OCI-LY7 (cell line): ENCODE measurements at regions not wholly inside any gene's neighbourhood (a gene's known extent, or its start where the extent isn't known, plus 50 kb on each side); places are given as distances from the start of the nearest gene placed in this dataset.

Experiments used
- BruUV-seq: library from RNA; stranded (reverse); fragments of 400-500 nt; replicated peaks from 2 replicates; lab custom pipeline; 2021; lab: Mats Ljungman, UMichigan
- CTCF ChIA-PET: fragments of 300-600 bp; sonication (Branson Sonifier 250); formaldehyde crosslinking; loops from one replicate; lab custom pipeline; 2022; ENCODE audit warnings: antibody characterized with exemption; ENCODE audit not compliant: unreplicated experiment; lab: Charles Lee
- POLR2A ChIA-PET: fragments of 300-600 bp; sonication (Branson Sonifier 250); formaldehyde crosslinking; loops from one replicate; lab custom pipeline; 2022; ENCODE audit warnings: antibody characterized with exemption; lab: Charles Lee
- DNase-seq: peaks from one replicate; pipeline ENCODE4 v3.0.0-alpha.2; 2015; ENCODE audit warnings: low spot score
- H2AFZ ChIP-seq: fragments of 200-600 bp; sonication (generic), shearing (Covaris generic); 2 replicates; pipeline ENCODE4 v1.6.1; 2014; ENCODE audit warnings: mild to moderate bottlenecking, antibody characterized with exemption, low read length, moderate library complexity
- H3K27ac ChIP-seq: fragments of 200-600 bp; sonication (generic); 2 replicates; pipeline ENCODE4 v1.5.1; 2014; ENCODE audit warnings: mixed run types, low read depth, mild to moderate bottlenecking, moderate library complexity, low read length, inconsistent platforms; ENCODE audit not compliant: poor library complexity, severe bottlenecking
- H3K36me3 ChIP-seq: fragments of 200-600 bp; sonication (generic); 2 replicates; pipeline ENCODE4 v1.6.1; 2014; ENCODE audit warnings: mild to moderate bottlenecking, antibody characterized with exemption, low read length, moderate library complexity, mixed read lengths; ENCODE audit not compliant: insufficient read depth
- H3K4me1 ChIP-seq: fragments of 200-600 bp; sonication (generic); 2 replicates; pipeline ENCODE4 v1.5.1; 2014; ENCODE audit warnings: mild to moderate bottlenecking, low read length; ENCODE audit not compliant: insufficient read depth, poor library complexity, severe bottlenecking
- H3K4me2 ChIP-seq: fragments of 200-600 bp; sonication (generic); 2 replicates; pipeline ENCODE4 v1.6.1; 2014; ENCODE audit warnings: mild to moderate bottlenecking, low read length
- H3K4me3 ChIP-seq: fragments of 200-600 bp; sonication (generic); 2 replicates; pipeline ENCODE4 v1.5.1; 2014; ENCODE audit warnings: mild to moderate bottlenecking, low read depth, low read length; ENCODE audit not compliant: poor library complexity, severe bottlenecking
- H3K79me2 ChIP-seq: fragments of 200-600 bp; sonication (generic); 2 replicates; pipeline ENCODE4 v1.6.1; 2016; ENCODE audit warnings: low read depth, mild to moderate bottlenecking, low read length, moderate library complexity, mixed read lengths; ENCODE audit not compliant: insufficient read depth
- H3K9me2 ChIP-seq: fragments of 200-600 bp; sonication (generic); 2 replicates; pipeline ENCODE4 v1.6.1; 2016; ENCODE audit warnings: mild to moderate bottlenecking, low read length, mixed read lengths; ENCODE audit not compliant: insufficient read depth
- H3K9me3 ChIP-seq: fragments of 200-600 bp; sonication (generic); 2 replicates; pipeline ENCODE4 v1.6.1; 2014; ENCODE audit warnings: mild to moderate bottlenecking, mixed run types, low read length, mixed read lengths
- H4K20me1 ChIP-seq: fragments of 200-600 bp; sonication (generic); 2 replicates; pipeline ENCODE4 v1.6.1; 2014; ENCODE audit warnings: mild to moderate bottlenecking, antibody characterized with exemption, low read length, moderate library complexity, mixed read lengths; ENCODE audit not compliant: insufficient read depth
- EZH2phosphoT487 ChIP-seq: fragments of 200-600 bp; sonication (generic); IDR thresholded peaks from 2 replicates; pipeline ENCODE4 v1.6.1; 2018; ENCODE audit warnings: low read depth, borderline replicate concordance, mild to moderate bottlenecking, mixed run types, antibody characterized with exemption, low read length, moderate library complexity, mixed read lengths
- intact Hi-C: fragments of 100-400 bp; cut with micrococcal nuclease; formaldehyde crosslinking; loops from one replicate; pipeline ENCODE4 v1.10.0; 2022; ENCODE audit not compliant: unreplicated experiment
- TF ChIP-seq, protein P1 (sequence below): fragments of 200-600 bp; sonication (generic); conservative IDR thresholded peaks from 2 replicates; pipeline ENCODE4 v1.5.1; 2014; ENCODE audit warnings: mild to moderate bottlenecking, antibody characterized with exemption, low read length, moderate library complexity, mixed read lengths

- no peaks in the 10 kb centered on the region for H3K9me2 ChIP-seq
- intact Hi-C loops, result no loop called here
Measured at GRCh38 chr13:72566526-72566925, 160.9 kb downstream of the MZT1 start.

GRCh38 chr13:72565893-72566292 is 161.5 kb downstream of the MZT1 start:
- no TSS peak for BruUV-seq
- POLR2A ChIA-PET, result no interaction called here
- Histone ChIP-seq H3K9me2 (no peaks in the 10 kb centered on the region), H3K27ac (no peak overlapping the region), H3K36me3 (no peaks in the 10 kb centered on the region), H4K20me1 (no peaks in the 10 kb centered on the region; the same call in 1 of the 2 replicates), H2AFZ (no peak overlapping the region), H3K9me3 (no peaks in the 10 kb centered on the region), H3K79me2 (no peaks in the 10 kb centered on the region), H3K4me3 (no peak overlapping the region), H3K4me2 (no peak overlapping the region), H3K4me1 (no peaks in the 10 kb centered on the region)
- intact Hi-C loops, result no loop called here
- CTCF ChIA-PET, result no interaction called here
- peak; percentile 43 for DNase-seq
- no peak for TF ChIP-seq EZH2phosphoT487
- TF ChIP-seq, protein P1, sequence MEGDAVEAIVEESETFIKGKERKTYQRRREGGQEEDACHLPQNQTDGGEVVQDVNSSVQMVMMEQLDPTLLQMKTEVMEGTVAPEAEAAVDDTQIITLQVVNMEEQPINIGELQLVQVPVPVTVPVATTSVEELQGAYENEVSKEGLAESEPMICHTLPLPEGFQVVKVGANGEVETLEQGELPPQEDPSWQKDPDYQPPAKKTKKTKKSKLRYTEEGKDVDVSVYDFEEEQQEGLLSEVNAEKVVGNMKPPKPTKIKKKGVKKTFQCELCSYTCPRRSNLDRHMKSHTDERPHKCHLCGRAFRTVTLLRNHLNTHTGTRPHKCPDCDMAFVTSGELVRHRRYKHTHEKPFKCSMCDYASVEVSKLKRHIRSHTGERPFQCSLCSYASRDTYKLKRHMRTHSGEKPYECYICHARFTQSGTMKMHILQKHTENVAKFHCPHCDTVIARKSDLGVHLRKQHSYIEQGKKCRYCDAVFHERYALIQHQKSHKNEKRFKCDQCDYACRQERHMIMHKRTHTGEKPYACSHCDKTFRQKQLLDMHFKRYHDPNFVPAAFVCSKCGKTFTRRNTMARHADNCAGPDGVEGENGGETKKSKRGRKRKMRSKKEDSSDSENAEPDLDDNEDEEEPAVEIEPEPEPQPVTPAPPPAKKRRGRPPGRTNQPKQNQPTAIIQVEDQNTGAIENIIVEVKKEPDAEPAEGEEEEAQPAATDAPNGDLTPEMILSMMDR, result peak; percentile 91

More at GRCh38 chr13:72566526-72566925, 160.9 kb downstream of the MZT1 start:
- Histone ChIP-seq H3K4me3 (no peak overlapping the region), H3K36me3 (no peaks in the 10 kb centered on the region), H4K20me1 (no peaks in the 10 kb centered on the region), H3K4me1 (no peaks in the 10 kb centered on the region), H3K27ac (no peak overlapping the region), H3K79me2 (no peaks in the 10 kb centered on the region), H2AFZ (no peak overlapping the region), H3K4me2 (no peak overlapping the region), H3K9me3 (no peaks in the 10 kb centered on the region)
- no TSS peak for BruUV-seq
- POLR2A ChIA-PET, result no interaction called here
- no peak for DNase-seq
- CTCF ChIA-PET, result no interaction called here
- TF ChIP-seq, protein P1, result no peak
- no peak for TF ChIP-seq EZH2phosphoT487

DNA sequence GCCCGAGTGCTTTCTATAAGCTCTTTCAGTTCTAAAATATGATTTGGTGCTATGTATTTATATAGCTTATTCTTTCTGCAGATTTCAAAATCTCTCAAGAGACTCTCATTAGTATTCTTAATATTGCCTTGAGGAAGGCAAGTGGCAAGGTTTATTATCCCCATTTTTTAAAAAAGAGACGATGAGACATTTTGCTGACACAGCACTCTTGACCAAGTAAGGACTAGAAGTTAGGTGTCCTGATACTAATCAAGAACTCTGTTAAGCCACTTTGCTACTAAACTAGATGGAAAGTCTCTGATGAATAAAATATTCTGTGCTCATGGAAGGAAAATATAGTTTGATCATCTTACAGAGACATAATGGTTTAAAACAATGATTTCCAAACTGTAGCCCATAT is 164.7 kb downstream of the MZT1 start:
- DNase-seq, result no peak
- no peak overlapping the region for H3K4me3 ChIP-seq
- no peak overlapping the region for H3K27ac ChIP-seq
- no peak overlapping the region for H2AFZ ChIP-seq
- no peaks in the 10 kb centered on the region for H3K4me1 ChIP-seq
- CTCF ChIA-PET, result no interaction called here
- no peaks in the 10 kb centered on the region for H3K9me3 ChIP-seq
- BruUV-seq, result no TSS peak
- H3K79me2 ChIP-seq, result no peaks in the 10 kb centered on the region
- no peaks in the 10 kb centered on the region for H3K9me2 ChIP-seq
- no peaks in the 10 kb centered on the region; the same call in 1 of the 2 replicates for H4K20me1 ChIP-seq
- intact Hi-C loops, result no loop called here
- H3K4me2 ChIP-seq, result no peak overlapping the region
- TF ChIP-seq, protein P1, result no peak
- no peak for TF ChIP-seq EZH2phosphoT487
- no peaks in the 10 kb centered on the region for H3K36me3 ChIP-seq
- POLR2A ChIA-PET, result no interaction called here
